ENCODE measurements at regions not wholly inside any gene's neighbourhood (a gene's known extent, or its start where the extent isn't known, plus 50 kb on each side); places are given as distances from the start of the nearest gene placed in this dataset.
"Not testable (repeated sequence)": the region's sequence is repeated elsewhere in the genome, so short reads cannot be mapped to it uniquely, and the experiment has no call there.

DNA sequence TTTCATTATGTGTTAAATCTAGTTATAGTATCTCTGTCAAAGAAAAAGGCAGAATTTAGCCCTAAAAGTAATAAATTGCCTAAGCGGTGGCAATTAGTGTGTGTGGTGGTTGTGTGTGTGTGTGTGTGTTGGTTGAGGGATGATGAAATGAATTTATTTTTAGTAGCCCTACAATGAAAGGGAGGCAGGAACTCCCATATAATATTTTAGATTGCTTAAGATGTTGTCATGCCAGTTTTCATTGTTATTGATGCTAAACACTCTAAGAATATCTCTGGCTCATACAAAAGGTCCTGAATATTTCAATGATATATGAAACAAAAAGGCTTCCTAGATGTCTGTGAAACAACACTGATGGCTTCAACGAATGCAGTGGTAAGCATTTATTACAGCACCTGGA lies 140.6 kb upstream of the TBC1D5 start:
- no peak for DNase-seq (ENCODE audit: low spot score)
- peaks cover 25% of the 10 kb centered on the region for H3K27me3 Mint-ChIP-seq (ENCODE audit: low read depth)
- H3K36me3 Mint-ChIP-seq (ENCODE audit: low read depth) = no peaks in the 10 kb centered on the region
- H3K27ac Mint-ChIP-seq = no peak overlapping the region
- no peaks in the 10 kb centered on the region for H3K4me1 Mint-ChIP-seq (ENCODE audit: low read depth)
- H3K9me3 Mint-ChIP-seq = no peaks in the 10 kb centered on the region
- H3K4me3 Mint-ChIP-seq (ENCODE audit: low read depth) = no peak overlapping the region
- intact Hi-C loops (cut with micrococcal nuclease) = no loop called here

DNA sequence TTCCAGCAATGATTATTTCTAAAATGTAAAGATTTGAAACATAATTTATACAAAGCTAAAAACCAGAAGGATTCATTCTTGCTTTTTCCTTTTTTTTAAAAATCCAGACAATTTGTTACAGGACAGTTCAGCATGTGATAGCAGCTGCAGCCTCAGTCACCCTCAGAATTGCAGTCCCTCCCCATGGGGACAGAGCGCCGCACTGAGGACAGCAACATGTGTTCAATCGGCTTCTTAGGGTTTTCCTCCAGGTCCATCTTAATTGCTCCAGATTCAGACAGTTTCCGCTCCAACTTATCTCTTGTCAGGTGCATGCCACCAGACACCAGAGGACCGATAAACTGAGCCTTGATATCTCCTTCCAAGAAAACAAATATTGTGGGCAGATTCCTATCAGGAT lies 134.9 kb upstream of the TBC1D5 start:
- Mint-ChIP-seq H3K36me3 (ENCODE audit: low read depth) (no peaks in the 10 kb centered on the region), H3K27me3 (ENCODE audit: low read depth) (peaks cover 8% of the 10 kb centered on the region), H3K4me3 (ENCODE audit: low read depth) (no peak overlapping the region), H3K9me3 (no peaks in the 10 kb centered on the region), H3K4me1 (ENCODE audit: low read depth) (no peaks in the 10 kb centered on the region), H3K27ac (no peak overlapping the region)
- no peak for DNase-seq (ENCODE audit: low spot score)
- intact Hi-C loops (cut with micrococcal nuclease) = no loop called here

DNA sequence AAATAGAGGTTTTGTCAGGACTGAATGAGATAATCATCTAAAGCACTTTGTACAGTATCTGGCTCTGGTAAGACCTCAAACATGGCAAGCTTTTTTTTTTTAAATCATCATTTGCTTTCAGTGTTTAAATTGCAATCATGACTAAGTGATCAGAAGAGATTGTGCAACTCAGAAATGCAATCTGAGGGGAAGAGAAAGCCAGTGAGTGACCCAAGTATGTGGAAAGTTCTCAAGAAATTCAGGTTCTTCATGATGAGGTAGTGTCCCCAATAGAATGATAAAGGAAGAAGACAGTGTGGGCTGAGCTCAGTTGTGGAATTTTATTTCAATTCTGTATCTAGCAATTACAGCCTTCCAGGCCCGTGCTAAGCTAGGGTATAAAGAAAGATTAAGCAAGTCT lies 132.2 kb upstream of the TBC1D5 start:
- Mint-ChIP-seq H3K4me3 (ENCODE audit: low read depth) (no peak overlapping the region), H3K36me3 (ENCODE audit: low read depth) (no peaks in the 10 kb centered on the region), H3K27ac (no peak overlapping the region), H3K9me3 (no peaks in the 10 kb centered on the region), H3K4me1 (ENCODE audit: low read depth) (no peaks in the 10 kb centered on the region), H3K27me3 (ENCODE audit: low read depth) (peaks cover 6% of the 10 kb centered on the region)
- intact Hi-C loops (cut with micrococcal nuclease) = no loop called here
- no peak for DNase-seq (ENCODE audit: low spot score)

DNA sequence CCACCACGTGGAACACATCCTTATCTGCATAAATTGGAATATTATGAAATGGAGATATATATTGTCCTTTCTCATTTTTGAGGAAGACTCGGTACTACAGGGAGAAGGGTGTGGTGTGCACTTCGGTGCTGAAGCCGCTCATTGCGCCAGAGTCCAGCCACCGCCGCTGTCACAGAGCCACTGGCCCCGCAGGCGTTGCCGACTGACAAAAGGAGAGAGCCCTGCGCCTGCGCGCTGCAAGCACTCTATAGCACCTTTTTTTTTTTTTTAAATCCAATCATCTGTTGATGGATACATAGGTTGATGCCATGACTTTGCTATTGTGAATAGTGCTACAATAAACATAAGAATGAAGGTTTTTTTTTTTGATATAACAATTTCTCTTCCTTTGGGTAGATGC lies 130.0 kb upstream of the TBC1D5 start:
- no peak overlapping the region for H3K4me3 Mint-ChIP-seq (ENCODE audit: low read depth)

DNA sequence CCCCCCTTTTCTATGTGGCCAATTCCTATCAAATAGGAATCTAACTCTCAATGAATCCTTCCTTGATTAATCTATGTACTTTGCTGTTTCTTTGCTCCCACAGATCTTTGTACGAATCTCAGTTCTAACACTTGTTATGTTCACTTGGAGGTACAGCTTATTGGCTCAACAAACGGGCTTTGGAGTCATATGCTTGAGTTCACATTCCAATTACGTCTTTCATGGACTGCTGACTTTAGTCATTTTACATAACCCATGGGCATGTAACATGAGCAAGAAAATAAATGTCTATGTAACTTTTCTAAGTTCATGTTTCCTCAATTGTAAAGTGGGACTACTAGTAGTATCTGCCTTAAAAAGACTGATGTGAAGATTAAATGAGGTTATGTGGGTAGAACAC lies 123.2 kb upstream of the TBC1D5 start:
- Mint-ChIP-seq H3K27me3 (ENCODE audit: low read depth) (peaks cover 6% of the 10 kb centered on the region), H3K4me1 (ENCODE audit: low read depth) (no peaks in the 10 kb centered on the region), H3K27ac (no peak overlapping the region), H3K36me3 (ENCODE audit: low read depth) (no peaks in the 10 kb centered on the region), H3K9me3 (no peaks in the 10 kb centered on the region), H3K4me3 (ENCODE audit: low read depth) (no peak overlapping the region)
- DNase-seq (ENCODE audit: low spot score) = no peak
- intact Hi-C loops (cut with micrococcal nuclease) = no loop called here

More for the DNA sequence above, 130.0 kb upstream of the TBC1D5 start:
- Mint-ChIP-seq H3K36me3 (ENCODE audit: low read depth) (no peaks in the 10 kb centered on the region), H3K4me1 (ENCODE audit: low read depth) (no peaks in the 10 kb centered on the region), H3K27me3 (ENCODE audit: low read depth) (peaks cover 6% of the 10 kb centered on the region), H3K9me3 (no peaks in the 10 kb centered on the region), H3K27ac (no peak overlapping the region)
- no peak for DNase-seq (ENCODE audit: low spot score)
- intact Hi-C loops (cut with micrococcal nuclease) = no loop called here

DNA sequence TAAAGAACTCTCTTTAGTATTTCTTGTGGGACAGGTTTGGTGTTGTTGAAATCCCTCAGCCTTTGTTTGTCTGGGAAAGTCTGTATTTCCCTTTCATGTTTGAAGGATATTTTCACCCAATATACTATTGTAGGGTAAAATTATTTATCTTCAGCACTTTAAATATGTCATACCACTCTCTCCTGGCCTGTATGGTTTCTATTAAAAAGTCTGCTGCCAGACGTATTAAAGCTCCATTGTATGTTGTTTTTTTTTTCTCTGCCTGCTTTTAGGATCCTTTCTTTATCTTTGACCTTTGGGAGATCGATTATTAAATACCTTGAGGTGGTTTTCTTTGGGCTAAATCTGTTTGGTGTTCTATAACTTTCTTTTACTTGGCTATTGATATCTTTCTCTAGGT lies 119.0 kb upstream of the TBC1D5 start:
- H3K27me3 Mint-ChIP-seq (ENCODE audit: low read depth) = peaks cover 11% of the 10 kb centered on the region
- H3K9me3 Mint-ChIP-seq = no peaks in the 10 kb centered on the region
- DNase-seq (ENCODE audit: low spot score) = no peak
- H3K36me3 Mint-ChIP-seq (ENCODE audit: low read depth) = no peaks in the 10 kb centered on the region
- H3K4me1 Mint-ChIP-seq (ENCODE audit: low read depth) = no peaks in the 10 kb centered on the region
- intact Hi-C loops (cut with micrococcal nuclease) = no loop called here
- no peak overlapping the region for H3K4me3 Mint-ChIP-seq (ENCODE audit: low read depth)
- H3K27ac Mint-ChIP-seq = no peak overlapping the region

DNA sequence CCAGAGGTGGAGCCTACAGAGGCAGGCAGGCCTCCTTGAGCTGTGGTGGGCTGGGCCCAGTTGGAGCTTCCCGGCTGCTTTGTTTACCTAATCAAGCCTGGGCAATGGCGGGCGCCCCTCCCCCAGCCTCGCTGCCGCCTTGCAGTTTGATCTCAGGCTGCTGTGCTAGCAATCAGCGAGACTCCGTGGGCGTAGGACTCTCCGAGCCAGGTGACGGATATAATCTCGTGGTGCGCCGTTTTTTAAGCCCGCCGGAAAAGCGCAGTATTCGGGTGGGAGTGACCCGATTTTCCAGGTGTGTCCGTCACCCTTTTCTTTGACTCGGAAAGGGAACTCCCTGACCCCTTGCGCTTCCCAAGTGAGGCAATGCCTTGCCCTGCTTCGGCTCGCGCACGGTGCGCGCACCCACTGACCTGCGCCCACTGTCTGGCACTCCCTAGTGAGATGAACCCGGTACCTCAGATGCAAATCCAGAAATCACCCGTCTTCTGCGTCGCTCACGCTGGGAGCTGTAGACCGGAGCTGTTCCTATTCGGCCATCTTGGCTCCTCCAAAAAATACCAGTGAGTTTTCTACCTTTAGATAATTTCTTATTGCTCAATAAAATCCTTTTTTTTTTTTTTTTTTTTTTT lies 118.5 kb upstream of the TBC1D5 start:
- H3K36me3 Mint-ChIP-seq (ENCODE audit: low read depth); H3K4me3 Mint-ChIP-seq (ENCODE audit: low read depth); DNase-seq (ENCODE audit: low spot score); H3K9me3 Mint-ChIP-seq; intact Hi-C loops (cut with micrococcal nuclease); H3K4me1 Mint-ChIP-seq (ENCODE audit: low read depth); H3K27ac Mint-ChIP-seq: not testable (repeated sequence)
- peaks cover 16% of the 10 kb centered on the region for H3K27me3 Mint-ChIP-seq (ENCODE audit: low read depth)

DNA sequence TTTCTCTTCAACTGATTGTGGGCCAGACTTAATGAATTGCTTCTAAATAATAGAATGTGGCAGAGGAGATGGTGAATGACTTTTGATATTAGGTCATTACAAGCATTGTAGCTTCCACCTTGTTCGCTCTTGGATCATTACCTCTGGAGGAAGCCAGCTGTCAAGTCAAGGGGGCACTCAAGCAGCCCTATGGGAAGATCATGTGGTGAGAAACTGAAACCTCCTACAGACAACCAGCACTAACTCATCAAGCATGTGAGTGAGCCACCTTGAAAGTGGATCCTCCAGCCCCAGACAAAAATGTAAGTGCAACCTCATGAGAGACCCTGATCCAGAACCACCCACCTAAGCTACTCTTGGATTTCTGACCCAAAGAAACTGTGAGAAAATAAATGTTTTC lies 109.8 kb upstream of the TBC1D5 start:
- Mint-ChIP-seq H3K4me1 (ENCODE audit: low read depth) (no peaks in the 10 kb centered on the region), H3K4me3 (ENCODE audit: low read depth) (no peak overlapping the region), H3K36me3 (ENCODE audit: low read depth) (no peaks in the 10 kb centered on the region), H3K27ac (no peak overlapping the region), H3K27me3 (ENCODE audit: low read depth) (peaks cover 38% of the 10 kb centered on the region), H3K9me3 (no peaks in the 10 kb centered on the region)
- intact Hi-C loops (cut with micrococcal nuclease) = no loop called here
- no peak for DNase-seq (ENCODE audit: low spot score)

DNA sequence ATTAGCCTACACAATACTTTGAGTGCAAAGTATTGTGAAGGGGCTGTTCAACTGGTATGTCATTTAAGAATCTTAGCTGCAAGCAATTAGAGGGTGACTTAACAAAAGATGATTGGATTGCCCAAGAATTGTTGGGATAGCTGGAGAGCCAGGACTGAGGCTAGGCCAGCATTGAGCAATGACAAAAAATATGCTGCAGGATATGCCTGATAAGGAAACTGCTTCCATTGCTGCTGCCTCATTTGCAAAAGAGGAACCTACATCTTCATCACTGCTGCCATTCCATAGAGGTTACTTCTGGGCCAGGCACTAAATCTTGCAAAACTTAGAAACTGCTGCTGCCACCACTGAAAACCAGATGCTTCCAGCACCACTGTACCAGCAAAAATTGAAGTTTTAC lies 108.0 kb upstream of the TBC1D5 start:
- no peak for DNase-seq (ENCODE audit: low spot score)
- Mint-ChIP-seq H3K27ac (no peak overlapping the region), H3K9me3 (no peaks in the 10 kb centered on the region), H3K4me1 (ENCODE audit: low read depth) (no peaks in the 10 kb centered on the region), H3K27me3 (ENCODE audit: low read depth) (peaks cover 25% of the 10 kb centered on the region), H3K36me3 (ENCODE audit: low read depth) (no peaks in the 10 kb centered on the region), H3K4me3 (ENCODE audit: low read depth) (no peak overlapping the region)
- intact Hi-C loops (cut with micrococcal nuclease) = no loop called here

DNA sequence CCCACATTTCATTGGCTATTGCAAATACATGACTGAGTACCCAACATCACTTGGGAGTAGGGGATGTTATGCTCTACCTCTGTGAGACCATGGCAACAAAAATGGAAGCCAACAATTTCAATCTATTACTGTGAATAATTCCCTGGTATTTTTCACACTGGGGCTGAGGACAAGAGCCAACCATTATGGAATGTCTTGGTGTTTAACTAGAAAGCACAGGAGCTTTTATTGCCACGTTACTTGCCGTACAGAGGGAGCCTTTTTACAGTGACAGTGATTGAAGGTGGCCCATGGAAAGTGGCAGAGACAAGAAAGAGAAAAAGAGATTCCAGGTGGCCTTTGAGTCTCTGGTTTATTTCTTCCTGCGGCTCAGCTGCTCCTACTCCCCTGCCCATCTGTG lies 105.7 kb upstream of the TBC1D5 start:
- Mint-ChIP-seq H3K36me3 (ENCODE audit: low read depth) (no peaks in the 10 kb centered on the region), H3K27me3 (ENCODE audit: low read depth) (peaks cover 14% of the 10 kb centered on the region), H3K4me1 (ENCODE audit: low read depth) (no peaks in the 10 kb centered on the region), H3K9me3 (no peaks in the 10 kb centered on the region), H3K4me3 (ENCODE audit: low read depth) (no peak overlapping the region), H3K27ac (no peak overlapping the region)
- DNase-seq (ENCODE audit: low spot score) = no peak
- intact Hi-C loops (cut with micrococcal nuclease) = no loop called here

DNA sequence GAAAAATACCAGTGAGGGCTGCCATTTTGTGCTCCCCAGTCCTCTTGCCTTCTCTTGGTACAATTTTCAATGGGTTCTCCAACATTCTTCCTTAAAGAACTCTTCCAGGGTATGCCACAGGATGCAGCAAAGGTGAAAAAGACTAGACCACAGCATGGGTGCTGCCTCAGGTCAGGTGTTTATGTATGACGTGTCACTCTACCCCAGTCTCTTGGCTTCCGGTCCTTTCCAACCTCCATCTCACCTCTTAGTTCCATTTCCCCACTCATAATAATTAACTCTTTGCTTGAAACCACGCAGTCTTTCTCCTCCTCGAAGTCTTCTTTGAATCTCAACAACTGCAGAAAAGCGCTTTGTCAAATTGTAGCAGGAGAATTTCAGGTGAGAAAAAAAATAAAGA lies 104.7 kb upstream of the TBC1D5 start:
- Mint-ChIP-seq H3K4me1 (ENCODE audit: low read depth) (no peaks in the 10 kb centered on the region), H3K4me3 (ENCODE audit: low read depth) (no peak overlapping the region), H3K36me3 (ENCODE audit: low read depth) (no peaks in the 10 kb centered on the region), H3K27ac (no peak overlapping the region), H3K27me3 (ENCODE audit: low read depth) (peaks cover 13% of the 10 kb centered on the region), H3K9me3 (no peaks in the 10 kb centered on the region)
- DNase-seq (ENCODE audit: low spot score) = no peak
- intact Hi-C loops (cut with micrococcal nuclease) = no loop called here

DNA sequence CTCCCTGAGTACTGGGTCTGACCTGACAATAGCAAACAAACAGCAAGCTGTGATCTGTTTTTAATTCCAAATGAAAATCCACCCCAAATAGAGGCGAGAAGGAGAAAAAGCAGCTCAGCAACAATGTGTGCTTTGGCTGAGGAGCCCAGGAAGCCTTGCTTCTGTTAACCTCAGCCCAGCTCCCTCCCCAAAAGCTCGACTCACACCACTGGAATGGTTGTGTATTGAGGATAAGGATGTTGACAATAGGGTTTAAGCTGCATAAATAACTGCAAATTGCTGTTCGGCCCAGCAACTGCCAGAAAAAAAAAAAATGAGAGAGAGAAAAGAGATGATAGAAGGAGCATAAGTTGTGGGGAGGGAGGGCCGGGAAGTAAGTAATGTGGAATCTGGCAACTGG lies 104.0 kb upstream of the TBC1D5 start:
- Mint-ChIP-seq H3K36me3 (ENCODE audit: low read depth) (no peaks in the 10 kb centered on the region), H3K4me3 (ENCODE audit: low read depth) (no peak overlapping the region), H3K27me3 (ENCODE audit: low read depth) (peaks cover 13% of the 10 kb centered on the region), H3K4me1 (ENCODE audit: low read depth) (no peaks in the 10 kb centered on the region), H3K27ac (no peak overlapping the region), H3K9me3 (no peaks in the 10 kb centered on the region)
- intact Hi-C loops (cut with micrococcal nuclease) = no loop called here
- DNase-seq (ENCODE audit: low spot score) = no peak

DNA sequence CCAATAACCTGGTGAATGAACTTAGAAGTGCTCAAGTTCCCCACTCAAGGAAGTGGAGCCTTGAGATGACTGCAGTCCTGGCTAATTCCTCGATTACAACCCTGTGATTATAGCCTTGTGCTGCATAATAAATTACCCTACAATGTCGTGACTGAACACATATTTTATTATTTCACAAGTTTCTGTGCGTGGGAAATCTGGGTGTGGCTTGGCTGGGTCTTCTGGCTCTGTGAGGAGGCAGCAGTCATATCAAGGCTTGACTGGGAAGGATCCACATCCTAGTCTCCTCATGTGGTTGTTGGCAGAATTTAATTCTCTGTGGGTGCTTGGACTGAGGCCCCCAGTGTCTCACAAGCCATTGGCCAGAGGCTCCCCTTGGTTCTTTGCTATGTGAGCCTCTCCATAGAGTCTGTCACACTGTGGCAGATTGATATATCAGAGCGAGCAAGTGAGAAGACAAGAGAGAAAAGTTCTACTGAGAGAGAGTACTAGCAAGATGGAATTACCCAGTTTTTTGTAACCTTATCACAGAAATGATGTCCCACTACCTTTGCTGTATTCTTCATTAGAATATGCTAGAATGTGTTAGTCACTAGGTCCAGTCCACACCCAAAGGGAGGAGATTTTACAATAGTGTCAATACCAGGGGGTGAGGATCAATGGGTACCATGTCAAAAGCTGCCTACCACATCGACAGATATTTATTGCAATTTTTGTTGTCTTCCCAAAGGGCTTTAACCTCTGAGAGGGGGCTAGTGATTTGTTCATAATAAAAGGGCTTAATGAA lies 102.8 kb upstream of the TBC1D5 start:
- Mint-ChIP-seq H3K27me3 (ENCODE audit: low read depth) (peaks cover 13% of the 10 kb centered on the region), H3K27ac (no peak overlapping the region), H3K4me1 (ENCODE audit: low read depth) (no peaks in the 10 kb centered on the region), H3K36me3 (ENCODE audit: low read depth) (no peaks in the 10 kb centered on the region), H3K9me3 (no peaks in the 10 kb centered on the region), H3K4me3 (ENCODE audit: low read depth) (no peak overlapping the region)
- DNase-seq (ENCODE audit: low spot score) = no peak
- intact Hi-C loops (cut with micrococcal nuclease) = no loop called here
